OCI-M1 (cell line): ENCODE measurements at regions not wholly inside any gene's neighbourhood (a gene's known extent, or its start where the extent isn't known, plus 50 kb on each side); places are given as distances from the start of the nearest gene placed in this dataset.

Experiments used
- DNase-seq: peaks from one replicate; lab custom pipeline; 2025; lab: John Stamatoyannopoulos, UW

DNA sequence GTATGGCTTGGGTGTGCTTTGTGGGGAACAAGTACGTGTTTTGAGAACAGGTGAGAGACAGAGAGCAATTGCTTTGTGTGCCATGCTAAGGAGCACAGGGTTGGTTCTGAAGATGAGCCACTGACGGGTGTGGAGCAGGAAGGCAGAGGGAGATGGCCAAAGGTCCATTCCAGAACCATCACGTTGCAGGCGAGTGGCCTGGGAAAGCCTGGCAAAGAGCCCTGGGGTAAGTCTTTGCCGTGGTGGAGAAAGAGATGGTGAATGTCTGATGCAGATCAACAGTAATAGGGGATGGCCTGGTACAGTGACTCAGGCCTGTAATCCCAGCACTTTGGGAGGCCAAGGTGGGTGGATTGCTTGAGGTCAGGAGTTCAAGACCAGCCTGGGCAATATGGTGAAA, 93.5 kb upstream of the ZNF521 start:
- DNase-seq, result no peak

DNA sequence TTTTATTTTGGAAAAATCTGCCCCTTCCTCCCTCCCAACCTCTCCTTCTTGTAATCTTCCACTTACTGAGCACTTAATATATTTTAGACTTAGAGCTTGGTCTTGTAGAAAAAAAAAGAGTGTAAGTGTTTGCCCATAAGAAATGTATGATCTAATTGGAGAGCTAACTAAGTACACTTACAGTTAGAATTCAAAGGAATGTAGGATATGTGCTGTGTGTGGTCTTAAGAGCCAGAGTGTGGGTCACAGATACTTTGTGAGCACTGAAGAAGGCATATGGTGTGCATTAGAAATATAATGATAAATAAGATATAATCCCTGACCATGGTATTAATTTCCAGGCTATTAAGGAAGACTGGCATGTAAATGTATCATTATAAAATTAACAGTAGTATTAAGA, 91.8 kb upstream of the ZNF521 start:
- DNase-seq, result no peak

GRCh38 chr18:25435149-25435782, 83.3 kb upstream of the ZNF521 start:
- peak; percentile 15 for DNase-seq

DNA sequence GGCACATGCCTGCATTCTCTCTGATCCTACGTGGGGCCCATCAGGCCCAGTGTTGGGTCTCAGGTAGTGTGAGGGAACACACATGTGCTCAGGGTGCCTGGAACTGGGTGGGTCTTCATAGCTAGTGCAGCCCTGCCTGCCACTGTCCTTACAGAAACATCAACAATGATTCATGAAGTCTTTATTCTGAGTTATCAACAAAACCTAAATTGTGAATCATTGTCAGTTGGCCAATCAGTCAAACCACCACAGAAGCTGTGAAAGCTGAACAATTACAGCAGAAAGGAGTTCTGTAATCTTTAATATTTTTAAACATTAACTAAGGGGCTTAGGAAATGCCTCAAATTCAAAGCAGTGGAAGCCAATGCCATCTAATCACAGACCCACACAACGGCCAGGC, 82.8 kb upstream of the ZNF521 start:
- DNase-seq, result no peak

DNA sequence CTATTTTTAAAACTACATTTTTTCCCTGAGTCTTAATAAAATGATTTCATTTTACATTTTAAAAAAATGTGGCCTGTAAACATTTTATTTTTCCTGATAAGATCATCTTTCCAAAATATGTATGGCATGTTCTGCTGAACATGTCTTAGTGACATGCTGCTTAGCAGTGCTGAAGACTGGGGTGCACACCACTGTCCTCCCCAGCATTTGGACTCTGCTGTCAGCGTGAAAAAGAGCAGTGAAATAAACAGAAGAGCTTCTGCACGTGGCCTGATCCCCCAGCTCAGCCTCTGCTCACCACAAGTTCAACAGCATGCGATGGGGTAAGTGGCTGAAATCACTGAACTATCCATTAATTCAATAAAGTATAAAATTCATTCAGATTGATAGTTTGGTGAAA, 81.6 kb upstream of the ZNF521 start:
- DNase-seq, result no peak

- peak; percentile 14 for DNase-seq
Observed at GRCh38 chr18:25425024-25425423, 73.1 kb upstream of the ZNF521 start.

- no peak for DNase-seq
Observed at GRCh38 chr18:25423760-25424159, 71.8 kb upstream of the ZNF521 start.

DNA sequence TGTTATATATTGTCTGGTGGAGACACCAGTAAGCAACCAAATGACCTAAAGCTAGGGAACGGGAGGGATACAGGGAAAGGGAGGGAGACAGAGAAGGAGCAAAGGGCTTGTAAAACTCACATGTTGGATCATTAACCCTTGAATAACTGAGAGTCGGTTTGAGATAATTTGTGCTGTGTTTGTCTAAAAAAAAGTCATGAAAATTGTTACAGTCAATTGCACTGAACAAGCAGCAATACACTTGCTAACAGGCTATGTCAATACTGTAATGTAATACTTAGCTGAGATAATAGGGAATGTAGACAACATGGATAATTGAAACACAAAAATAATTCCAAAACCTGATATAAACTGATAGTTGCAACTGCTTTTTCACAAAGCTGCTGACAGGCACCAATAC, 71.3 kb upstream of the ZNF521 start:
- DNase-seq, result no peak

- peak; percentile 5 for DNase-seq
Observed at GRCh38 chr18:25422230-25422629, 70.3 kb upstream of the ZNF521 start.

- DNase-seq, result no peak
Observed at GRCh38 chr18:25420077-25420825, 68.3 kb upstream of the ZNF521 start.

- DNase-seq, result no peak
Observed at GRCh38 chr18:25416374-25416773, 64.4 kb upstream of the ZNF521 start.

DNA sequence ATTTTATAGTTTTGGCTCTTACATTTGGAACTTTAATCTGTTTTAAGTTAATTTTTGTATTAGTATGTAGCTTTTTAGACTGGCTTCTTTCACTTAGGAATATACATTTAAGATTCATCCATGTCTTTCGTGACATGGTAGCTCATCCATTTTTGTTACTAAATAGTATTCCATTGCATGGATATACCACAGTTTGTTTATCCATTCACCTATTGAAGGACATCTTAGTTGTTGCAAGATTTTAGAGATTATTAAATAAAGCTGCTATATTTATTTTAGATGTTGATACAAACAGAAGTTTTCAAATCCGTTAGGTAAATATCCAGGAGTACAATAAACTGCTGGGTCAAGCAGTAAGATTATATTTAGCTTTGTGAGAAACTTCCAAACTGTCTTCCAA, 58.0 kb upstream of the ZNF521 start:
- no peak for DNase-seq

GRCh38 chr18:25408293-25408692, 56.3 kb upstream of the ZNF521 start:
- DNase-seq, result no peak
